Keratinocyte (primary cell): ENCODE measurements at regions not wholly inside any gene's neighbourhood (a gene's known extent, or its start where the extent isn't known, plus 50 kb on each side); places are given as distances from the start of the nearest gene placed in this dataset.

Source experiments
- DNase-seq: peaks from one replicate; pipeline ENCODE4 v3.0.0-alpha.2; 2011; ENCODE audit warnings: low read depth, missing footprints, low spot score
- FAIRE-seq: peaks from 2 replicates; lab custom pipeline; 2011; peaks lifted over from hg19 to GRCh38; lab: Jason Lieb, UNC
- H2AFZ ChIP-seq: 2 replicates; pipeline ENCODE4 v1.6.0; 2012; ENCODE audit warnings: low read length, control low read depth, inconsistent platforms; ENCODE audit not compliant: control insufficient read depth
- H3K27ac ChIP-seq: 2 replicates; pipeline ENCODE4 v1.5.1; 2011; ENCODE audit warnings: low read length; ENCODE audit not compliant: control insufficient read depth, insufficient read depth
- H3K27me3 ChIP-seq: 3 replicates; pipeline ENCODE4 v1.6.0; 2011; ENCODE audit warnings: low read length; ENCODE audit not compliant: control insufficient read depth, insufficient read depth; ENCODE audit errors: extremely low read depth
- H3K36me3 ChIP-seq, 2 experiments: 2 replicates in 1 of 2; 3 replicates in 1 of 2; pipeline ENCODE4 v1.5.1; 2011; ENCODE audit warnings: low read length in 2 of 2, mild to moderate bottlenecking in 1 of 2; ENCODE audit not compliant: control insufficient read depth in 2 of 2, insufficient read depth in 2 of 2; ENCODE audit errors: extremely low read depth in 1 of 2
- H3K4me1 ChIP-seq: 3 replicates; pipeline ENCODE4 v1.5.1; 2011; ENCODE audit warnings: low read length; ENCODE audit not compliant: control insufficient read depth, insufficient read depth; ENCODE audit errors: extremely low read depth
- H3K4me2 ChIP-seq: 3 replicates; pipeline ENCODE4 v1.6.0; 2011; ENCODE audit warnings: low read depth, low read length; ENCODE audit not compliant: control insufficient read depth, insufficient read depth; ENCODE audit errors: extremely low read depth
- H3K4me3 ChIP-seq, 3 experiments: fragments of 200-600 bp in 1 of 3; sonication (generic) in 1 of 3; 2 replicates in 2 of 3; 3 replicates in 1 of 3; pipeline ENCODE4 v1.5.1; 2011 to 2016; ENCODE audit warnings: low read length in 3 of 3, mild to moderate bottlenecking in 3 of 3, control low read depth in 2 of 3, inconsistent platforms in 1 of 3, low read depth in 1 of 3, mixed read lengths in 1 of 3, mixed run types in 1 of 3, moderate library complexity in 1 of 3; ENCODE audit not compliant: control insufficient read depth in 2 of 3, insufficient read depth in 2 of 3; ENCODE audit errors: extremely low read depth in 1 of 3
- H3K79me2 ChIP-seq: 2 replicates; pipeline ENCODE4 v1.6.0; 2012; ENCODE audit warnings: low read length; ENCODE audit not compliant: control insufficient read depth, insufficient read depth
- H3K9ac ChIP-seq: 3 replicates; pipeline ENCODE4 v1.6.0; 2011; ENCODE audit warnings: low read length; ENCODE audit not compliant: control insufficient read depth, insufficient read depth; ENCODE audit errors: extremely low read depth
- H3K9me1 ChIP-seq: 3 replicates; pipeline ENCODE4 v1.6.0; 2011; ENCODE audit warnings: low read length; ENCODE audit not compliant: control insufficient read depth, insufficient read depth; ENCODE audit errors: extremely low read depth
- H3K9me3 ChIP-seq: 2 replicates; pipeline ENCODE4 v1.5.1; 2012; ENCODE audit warnings: low read depth, low read length; ENCODE audit not compliant: control insufficient read depth
- H4K20me1 ChIP-seq: 3 replicates; pipeline ENCODE4 v1.6.0; 2011; ENCODE audit warnings: low read length; ENCODE audit not compliant: control insufficient read depth, insufficient read depth; ENCODE audit errors: extremely low read depth
- CTCF ChIP-seq, 3 experiments: IDR thresholded peaks in 1 of 3; conservative IDR thresholded peaks in 1 of 3; optimal IDR thresholded peaks in 1 of 3; 2 replicates in 2 of 3; 3 replicates in 1 of 3; pipeline versions ENCODE3 to v1.5.1; 2011; ENCODE audit warnings: low read length in 3 of 3, mild to moderate bottlenecking in 3 of 3, moderate library complexity in 2 of 3, control low read depth in 1 of 3, inconsistent platforms in 1 of 3; ENCODE audit not compliant: insufficient read depth in 2 of 3; ENCODE audit errors: extremely low read depth in 1 of 3
- EZH2 ChIP-seq: IDR thresholded peaks from one replicate; pipeline ENCODE4 v1.6.1; 2012; ENCODE audit warnings: inconsistent platforms, mild to moderate bottlenecking, low read length, moderate library complexity
- dilution Hi-C: fragments of 300-500 bp; cut with MboI; formaldehyde crosslinking; loops from one replicate; pipeline ENCODE4 v1.7.0; 2020; ENCODE audit warnings: low sequenced_read_pairs; ENCODE audit not compliant: extremely low pct_ligation_motif_present

DNA sequence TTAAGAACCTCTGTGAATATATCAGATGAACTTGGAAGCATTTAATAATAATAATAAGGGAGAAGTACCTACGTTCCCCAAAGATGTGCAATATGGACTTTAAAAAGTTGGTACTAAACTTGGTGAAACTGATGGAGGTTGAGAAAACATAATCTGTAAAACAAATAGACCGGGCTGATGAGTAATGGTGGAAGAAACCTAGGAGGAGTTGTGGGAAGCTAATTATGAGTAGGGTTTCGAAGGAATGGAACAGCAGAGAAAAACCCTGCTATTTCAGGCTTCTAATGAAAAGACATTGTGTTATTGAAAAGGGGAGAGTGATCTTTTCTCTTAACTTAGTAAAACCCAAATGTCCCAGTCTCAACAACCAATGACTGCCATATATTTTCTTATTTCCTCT lies 229.3 kb downstream of the PCSK1 start:
- H3K79me2 ChIP-seq = no peaks in the 10 kb centered on the region
- no peak overlapping the region for H3K9ac ChIP-seq
- no peaks in the 10 kb centered on the region for H3K9me1 ChIP-seq
- H4K20me1 ChIP-seq = no peaks in the 10 kb centered on the region
- dilution Hi-C loops = no loop called here
- H3K4me1 ChIP-seq = no peaks in the 10 kb centered on the region
- H3K4me2 ChIP-seq = no peak overlapping the region
- peaks cover 2% of the 10 kb centered on the region for H3K9me3 ChIP-seq
- no peak for TF ChIP-seq CTCF (optimal IDR thresholded peaks at IDR 0.05 in 1 of 3, IDR thresholded peaks at IDR 0.05 in 1 of 3, conservative IDR thresholded peaks at IDR 0.05 in 1 of 3; ENCODE audit: extremely low read depth in 1 of 3, insufficient read depth in 2 of 3, low read length in 3 of 3)
- FAIRE-seq (no peak), DNase-seq (no peak)
- H3K27me3 ChIP-seq = no peaks in the 10 kb centered on the region
- H3K27ac ChIP-seq = no peak overlapping the region
- H3K36me3 ChIP-seq = no peaks in the 10 kb centered on the region
- no peak overlapping the region for H2AFZ ChIP-seq
- H3K4me3 ChIP-seq = no peak overlapping the region

DNA sequence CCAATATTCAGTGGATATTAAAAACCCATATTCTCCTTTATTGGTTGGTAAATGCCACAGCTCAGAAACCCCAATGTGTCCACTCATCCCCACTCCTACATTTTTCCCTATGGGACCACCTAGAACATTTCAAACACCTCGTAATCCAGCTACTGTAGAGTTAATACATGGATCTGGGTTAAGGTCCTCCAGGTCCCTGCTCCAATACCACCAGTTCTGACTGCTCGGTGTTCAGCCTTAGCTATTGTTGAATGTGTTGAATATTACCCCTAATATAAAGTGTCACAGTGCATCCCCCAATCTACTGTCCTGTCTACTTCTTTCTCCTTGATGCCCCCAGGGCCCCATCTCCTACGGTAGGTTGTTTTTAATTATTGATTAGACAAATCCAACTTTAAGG lies 231.5 kb downstream of the PCSK1 start:
- H2AFZ ChIP-seq = no peak overlapping the region
- H3K9ac ChIP-seq = no peak overlapping the region
- no peaks in the 10 kb centered on the region for H3K9me3 ChIP-seq
- dilution Hi-C loops = no loop called here
- TF ChIP-seq CTCF (optimal IDR thresholded peaks at IDR 0.05 in 1 of 3, IDR thresholded peaks at IDR 0.05 in 1 of 3, conservative IDR thresholded peaks at IDR 0.05 in 1 of 3; ENCODE audit: extremely low read depth in 1 of 3, insufficient read depth in 2 of 3, low read length in 3 of 3) (no peak), EZH2 (no peak)
- H3K36me3 ChIP-seq = no peaks in the 10 kb centered on the region
- no peaks in the 10 kb centered on the region for H3K4me1 ChIP-seq
- H3K4me3 ChIP-seq = no peak overlapping the region
- DNase-seq = no peak
- no peak for FAIRE-seq
- H3K4me2 ChIP-seq = no peak overlapping the region
- H3K27me3 ChIP-seq = no peaks in the 10 kb centered on the region
- H3K27ac ChIP-seq = no peak overlapping the region
- no peaks in the 10 kb centered on the region for H3K79me2 ChIP-seq
- no peaks in the 10 kb centered on the region for H4K20me1 ChIP-seq
- H3K9me1 ChIP-seq = no peaks in the 10 kb centered on the region
